ENCODE measurements at regions not wholly inside any gene's neighbourhood (a gene's known extent, or its start where the extent isn't known, plus 50 kb on each side); places are given as distances from the start of the nearest gene placed in this dataset.

DNA sequence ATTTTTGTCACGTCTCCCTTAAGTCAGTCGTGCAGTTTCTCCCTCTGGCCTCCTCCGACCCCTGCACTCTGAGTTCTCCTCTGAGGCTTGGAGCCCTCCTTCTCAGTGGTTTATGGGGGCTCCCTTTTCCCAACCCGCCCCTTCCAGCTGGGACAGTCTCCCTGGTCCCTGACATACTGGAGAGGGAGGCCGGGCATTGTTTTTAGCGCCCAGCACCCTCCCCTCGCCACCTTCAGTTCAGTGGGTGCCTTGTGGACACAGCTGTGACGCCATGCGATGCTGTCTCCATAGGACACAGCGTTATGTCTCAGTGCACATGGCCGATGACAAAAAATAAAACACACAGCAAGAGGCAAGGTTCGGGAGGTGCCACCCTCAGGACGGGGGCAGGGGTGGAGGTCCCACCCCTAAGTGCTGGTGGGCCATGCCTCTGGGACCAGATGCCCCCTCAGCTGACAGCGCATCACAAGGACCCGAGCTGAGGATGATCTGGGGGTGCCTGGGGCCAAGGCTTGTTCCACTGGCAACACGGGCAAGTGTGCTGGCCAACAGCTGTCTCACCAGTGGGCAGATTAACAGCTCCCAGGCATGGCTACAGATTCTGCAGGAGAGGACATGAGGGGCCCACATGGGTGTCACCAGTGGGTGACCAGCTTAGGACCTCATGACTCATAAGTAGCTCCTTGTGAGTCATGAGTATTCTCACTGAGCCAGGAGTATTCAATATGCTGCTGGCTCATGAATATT lies 81.6 kb downstream of the PLXNA1 start:
- Histone ChIP-seq H3K9me3 (no peaks in the 10 kb centered on the region), H3K4me3 (no peak overlapping the region), H3K27me3 (no peaks in the 10 kb centered on the region), H3K36me3 (no peaks in the 10 kb centered on the region)
- DNase-seq, result no peak

DNA sequence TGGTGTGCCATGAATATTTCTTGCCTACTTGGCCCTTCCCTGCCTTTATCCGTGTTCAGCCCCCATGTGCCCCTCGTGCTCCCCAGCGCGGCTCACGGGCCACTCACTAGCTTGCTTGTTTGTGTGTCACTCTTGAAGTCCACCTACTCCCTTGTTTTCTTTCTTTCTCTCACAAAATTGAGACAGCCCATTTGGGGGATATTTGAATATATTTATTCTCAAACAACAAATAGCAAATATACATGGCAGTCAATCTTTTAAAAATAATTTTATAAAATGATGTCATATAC lies 82.2 kb downstream of the PLXNA1 start:
- H3K36me3 ChIP-seq, result no peaks in the 10 kb centered on the region
- no peaks in the 10 kb centered on the region for H3K27me3 ChIP-seq
- no peak for DNase-seq
- no peak overlapping the region for H3K4me3 ChIP-seq
- H3K9me3 ChIP-seq, result no peaks in the 10 kb centered on the region

DNA sequence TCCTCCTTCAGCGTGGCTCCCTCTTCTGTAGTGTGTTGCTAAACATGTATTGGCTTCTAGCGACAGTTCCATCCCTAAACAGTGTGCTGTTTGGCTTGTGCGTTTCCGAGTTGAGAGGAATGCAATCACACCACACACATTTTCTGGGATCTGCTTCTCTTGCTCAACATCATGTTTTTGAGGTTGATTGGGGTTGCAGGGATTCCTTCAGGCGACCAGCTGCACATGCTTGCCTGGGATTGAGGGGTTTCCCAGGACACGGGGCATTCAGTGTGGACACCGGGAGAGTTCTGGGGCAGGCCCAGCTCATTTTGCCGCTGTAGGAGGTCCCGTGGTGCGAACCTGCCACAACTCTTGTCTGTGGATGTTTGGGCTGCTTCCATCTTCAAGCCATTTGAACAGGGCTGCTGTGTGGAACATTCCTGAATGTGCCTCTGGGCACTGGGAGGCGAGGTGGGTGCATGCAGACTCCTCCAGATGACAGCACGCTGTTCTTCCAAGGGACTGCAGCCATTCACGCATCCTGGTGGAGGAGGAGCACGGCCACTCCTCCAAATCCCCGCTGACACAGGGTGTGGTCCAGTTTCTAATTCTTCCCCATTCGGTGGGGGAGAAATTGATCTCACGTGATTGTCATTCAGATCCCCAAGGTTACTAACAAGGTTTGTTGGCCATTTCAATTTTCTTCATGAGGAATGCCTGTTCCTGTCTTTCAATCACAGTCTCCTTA lies 82.8 kb downstream of the PLXNA1 start:
- H3K36me3 ChIP-seq, result no peaks in the 10 kb centered on the region
- no peak for DNase-seq
- H3K4me3 ChIP-seq, result no peak overlapping the region
- no peaks in the 10 kb centered on the region for H3K27me3 ChIP-seq
- H3K9me3 ChIP-seq, result no peaks in the 10 kb centered on the region

DNA sequence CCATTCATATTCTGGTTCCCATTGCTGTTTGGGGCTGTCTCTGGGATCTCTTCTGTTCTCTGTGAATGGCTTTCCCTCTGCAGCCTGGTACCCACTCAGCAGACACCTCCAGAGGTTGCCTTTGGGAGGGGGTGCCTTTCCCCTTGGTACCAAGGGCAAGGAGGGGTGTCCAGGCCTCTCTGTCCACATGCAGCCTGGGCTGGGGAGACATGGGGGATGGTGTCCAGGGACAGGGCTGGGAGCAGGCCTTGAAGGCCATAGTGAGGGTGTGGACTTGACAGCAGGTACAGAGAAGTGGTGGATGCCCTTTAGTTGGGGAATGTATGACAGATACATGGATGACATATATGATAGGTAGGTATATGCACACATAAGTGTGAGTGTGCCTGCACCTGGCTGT lies 83.7 kb downstream of the PLXNA1 start:
- no peaks in the 10 kb centered on the region for H3K9me3 ChIP-seq
- H3K36me3 ChIP-seq, result no peaks in the 10 kb centered on the region
- H3K4me3 ChIP-seq, result no peak overlapping the region
- DNase-seq, result no peak
- no peaks in the 10 kb centered on the region for H3K27me3 ChIP-seq

DNA sequence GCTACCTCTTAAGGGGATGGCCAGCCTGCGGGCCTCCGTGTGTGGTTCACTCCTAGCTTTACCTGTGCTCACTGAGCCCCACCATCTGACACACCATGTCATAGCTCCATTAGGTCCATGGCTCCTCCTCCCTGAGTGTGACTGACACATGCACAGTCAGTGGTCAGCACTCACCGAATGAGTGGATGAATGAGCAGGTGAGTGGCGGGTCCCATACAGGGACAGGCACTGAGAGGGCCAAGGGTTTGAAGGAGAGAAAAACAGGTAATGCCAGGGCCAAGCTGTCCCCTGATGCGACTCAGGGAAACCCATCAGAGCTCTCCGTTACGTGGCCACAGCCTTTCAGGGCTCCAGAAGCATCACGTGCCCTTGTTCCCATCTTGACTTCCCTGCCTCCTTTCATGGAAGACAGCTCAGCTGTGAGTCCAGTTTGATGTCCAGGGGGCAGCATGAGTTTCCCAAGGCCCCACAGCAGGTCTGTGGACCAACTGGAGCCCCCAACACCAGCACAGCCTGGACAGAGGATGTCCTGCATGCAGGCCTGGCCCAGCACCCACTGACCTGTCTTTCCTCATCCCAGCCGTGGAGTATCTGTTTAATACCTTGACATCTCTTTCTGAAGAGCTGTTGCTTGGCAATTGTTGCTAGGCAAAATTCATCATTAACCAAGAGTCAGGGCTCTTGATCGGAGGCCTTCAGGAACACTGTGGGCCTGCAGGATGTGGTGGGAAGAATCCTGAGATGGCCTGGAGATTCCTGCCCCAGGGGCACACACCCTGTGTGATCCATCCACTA lies 84.4 kb downstream of the PLXNA1 start:
- no peak overlapping the region for H3K4me3 ChIP-seq
- no peak for DNase-seq
- no peaks in the 10 kb centered on the region for H3K36me3 ChIP-seq
- no peaks in the 10 kb centered on the region for H3K9me3 ChIP-seq
- no peaks in the 10 kb centered on the region for H3K27me3 ChIP-seq

DNA sequence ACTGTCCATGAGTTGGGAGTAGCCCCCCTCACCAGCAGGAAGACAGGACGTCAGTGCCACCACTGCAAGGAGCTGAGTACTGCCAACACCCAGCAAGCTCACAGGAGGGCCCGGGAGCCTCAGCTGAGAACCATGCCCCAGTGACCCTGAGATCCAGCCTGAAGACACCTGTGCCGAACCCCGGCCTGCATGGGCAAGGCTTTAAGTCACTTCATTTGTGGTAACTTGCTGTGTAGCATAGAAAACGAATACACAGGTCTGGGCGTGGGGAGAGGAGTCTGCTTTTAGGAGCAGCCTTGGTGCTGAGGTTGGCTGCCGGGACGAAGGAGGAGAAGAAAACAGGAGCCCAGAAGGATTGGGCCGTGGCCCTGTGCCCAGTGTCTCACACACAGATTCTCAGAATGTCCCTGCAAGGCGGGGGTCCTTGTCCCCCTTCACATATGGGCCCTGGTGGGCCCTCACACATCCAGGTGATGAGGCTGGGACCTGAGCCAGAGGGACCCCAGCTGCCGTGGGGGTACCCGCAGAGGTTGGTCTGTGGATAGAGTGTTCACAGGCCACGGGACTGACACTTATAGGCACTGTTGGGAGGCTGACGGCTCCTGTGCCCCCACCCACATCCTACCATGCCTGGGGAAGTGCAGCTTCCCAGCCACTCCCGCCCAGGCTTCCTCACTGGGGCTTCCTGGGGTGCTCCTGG lies 85.3 kb downstream of the PLXNA1 start:
- no peaks in the 10 kb centered on the region for H3K27me3 ChIP-seq
- no peaks in the 10 kb centered on the region for H3K36me3 ChIP-seq
- DNase-seq, result no peak
- no peak overlapping the region for H3K4me3 ChIP-seq
- H3K9me3 ChIP-seq, result no peaks in the 10 kb centered on the region

DNA sequence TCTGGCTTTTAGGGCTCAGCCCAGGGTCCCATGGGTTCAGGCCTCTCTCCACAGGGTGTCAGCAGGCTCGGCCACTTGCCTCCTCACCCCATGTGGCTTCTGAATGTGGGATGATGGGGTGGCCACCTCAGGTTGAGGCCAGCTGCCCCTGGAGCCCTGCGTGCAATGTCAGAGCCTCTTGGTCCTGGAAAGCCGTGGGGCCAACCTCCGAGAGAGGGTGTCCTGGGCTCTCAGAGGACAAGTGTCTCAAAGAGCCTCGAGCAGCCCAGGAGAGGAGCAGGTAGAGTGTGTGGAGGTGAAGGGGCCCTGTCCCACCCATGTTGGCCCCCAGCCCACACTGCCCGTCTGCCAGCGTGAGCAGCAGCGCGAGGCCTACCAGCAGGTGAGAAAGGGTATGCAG lies 86.0 kb downstream of the PLXNA1 start:
- Histone ChIP-seq H3K9me3 (no peaks in the 10 kb centered on the region), H3K4me3 (no peak overlapping the region), H3K27me3 (no peaks in the 10 kb centered on the region), H3K36me3 (no peaks in the 10 kb centered on the region)
- no peak for DNase-seq

DNA sequence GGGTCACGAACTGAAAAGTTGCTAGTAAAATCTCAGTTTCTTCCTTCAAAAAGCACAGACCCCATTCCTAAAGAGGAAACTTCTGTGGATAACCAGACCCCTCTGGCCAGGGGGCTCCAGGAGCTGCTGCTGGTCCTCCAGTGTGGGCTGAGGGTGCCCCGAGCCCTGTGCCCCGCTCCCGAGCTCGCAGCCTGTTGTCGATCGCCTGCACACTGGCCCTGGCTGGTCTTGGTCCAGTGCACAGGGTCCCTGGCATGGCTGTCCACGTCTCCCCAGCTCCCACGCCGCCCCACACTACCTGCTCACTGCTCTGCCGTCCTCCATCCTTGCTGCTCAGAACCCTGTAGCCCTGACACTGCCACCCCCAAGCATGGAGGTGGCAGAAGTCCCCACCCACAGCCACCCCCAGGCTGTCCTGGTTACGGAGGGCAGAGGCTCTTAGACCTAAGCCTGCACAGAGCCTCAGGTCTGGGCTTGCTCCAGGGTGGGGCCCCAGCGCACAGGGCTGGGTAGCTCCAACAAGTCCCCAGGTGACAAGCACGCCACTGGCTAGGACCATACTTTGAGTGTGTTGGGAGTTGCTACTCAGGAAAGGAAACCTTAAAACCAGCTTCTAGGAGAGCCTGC lies 87.0 kb downstream of the PLXNA1 start:
- Histone ChIP-seq H3K4me3 (no peak overlapping the region), H3K36me3 (no peaks in the 10 kb centered on the region), H3K27me3 (no peaks in the 10 kb centered on the region), H3K9me3 (no peaks in the 10 kb centered on the region)
- DNase-seq, result no peak

DNA sequence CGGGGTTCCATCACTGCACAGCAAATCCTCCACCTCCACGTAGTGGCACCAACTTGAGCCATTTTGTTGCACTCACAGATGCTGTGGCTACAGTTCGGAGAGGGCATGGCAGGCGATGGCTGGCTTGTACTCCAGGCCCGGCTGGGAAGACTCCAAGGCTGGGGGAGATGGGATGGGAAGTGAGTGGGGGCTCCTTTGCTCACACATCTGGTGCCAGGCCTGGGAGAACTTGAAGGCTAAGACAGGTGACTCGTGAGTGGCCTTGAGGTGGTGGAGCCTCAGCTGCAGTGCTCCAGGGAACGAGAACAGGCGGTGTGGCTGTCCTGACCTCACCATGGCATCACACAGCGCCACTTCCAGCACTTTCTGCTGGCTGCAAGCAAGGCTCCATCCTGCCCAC lies 87.9 kb downstream of the PLXNA1 start:
- no peak for DNase-seq
- H3K36me3 ChIP-seq, result no peaks in the 10 kb centered on the region
- H3K27me3 ChIP-seq, result no peaks in the 10 kb centered on the region
- no peak overlapping the region for H3K4me3 ChIP-seq
- peaks cover 3% of the 10 kb centered on the region for H3K9me3 ChIP-seq

DNA sequence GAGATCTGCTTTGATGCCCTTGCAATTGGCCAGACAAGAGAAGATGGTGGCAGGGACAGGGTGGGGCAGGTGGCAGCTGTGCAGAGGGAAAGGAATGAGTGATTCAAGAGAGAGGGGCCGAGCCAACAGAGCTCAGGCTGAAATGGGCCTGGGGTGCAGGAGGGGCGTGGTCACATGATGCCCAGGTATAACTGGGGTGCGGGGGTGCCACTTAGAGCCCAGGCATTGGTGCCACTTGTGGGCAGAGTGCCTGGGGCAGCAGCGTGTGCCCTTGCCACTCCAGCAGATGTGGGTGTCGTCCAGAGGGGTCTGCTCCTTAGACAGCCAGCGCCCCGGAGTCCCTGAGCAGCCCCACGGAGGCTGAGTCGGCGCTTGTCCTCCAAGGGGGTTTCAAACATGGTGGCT lies 88.7 kb downstream of the PLXNA1 start:
- Histone ChIP-seq H3K36me3 (no peaks in the 10 kb centered on the region), H3K27me3 (no peaks in the 10 kb centered on the region), H3K9me3 (peaks cover 5% of the 10 kb centered on the region), H3K4me3 (no peak overlapping the region)
- DNase-seq, result no peak

DNA sequence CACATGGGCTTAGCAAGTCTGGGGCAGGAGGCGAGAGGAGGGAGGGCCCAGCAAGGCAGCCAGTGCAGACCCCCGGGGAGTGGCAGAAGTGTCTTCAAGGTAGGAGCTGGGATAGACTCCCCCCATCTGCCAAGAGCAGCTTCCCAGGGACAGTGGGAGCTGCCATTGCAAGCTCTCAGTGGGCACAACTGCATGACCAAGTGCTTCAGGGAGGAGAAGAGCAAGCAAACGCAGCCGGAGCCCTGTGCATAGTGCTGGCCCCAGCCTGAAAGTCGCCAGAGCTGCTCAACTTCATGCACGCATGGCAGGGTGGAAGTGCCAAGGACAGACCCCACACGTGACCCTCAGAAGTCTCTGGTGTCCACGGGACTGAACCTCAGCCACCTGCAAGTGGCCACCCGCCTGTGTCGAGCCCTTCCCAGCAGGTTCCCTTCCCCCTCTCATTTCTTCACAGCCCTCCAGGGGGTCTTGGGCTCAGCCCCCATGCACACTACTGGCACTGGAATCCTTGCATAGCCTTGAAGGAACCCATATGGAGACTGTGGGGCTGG lies 89.4 kb downstream of the PLXNA1 start:
- Histone ChIP-seq H3K36me3 (no peaks in the 10 kb centered on the region), H3K4me3 (no peak overlapping the region), H3K9me3 (peaks cover 5% of the 10 kb centered on the region), H3K27me3 (no peaks in the 10 kb centered on the region)
- DNase-seq, result no peak

DNA sequence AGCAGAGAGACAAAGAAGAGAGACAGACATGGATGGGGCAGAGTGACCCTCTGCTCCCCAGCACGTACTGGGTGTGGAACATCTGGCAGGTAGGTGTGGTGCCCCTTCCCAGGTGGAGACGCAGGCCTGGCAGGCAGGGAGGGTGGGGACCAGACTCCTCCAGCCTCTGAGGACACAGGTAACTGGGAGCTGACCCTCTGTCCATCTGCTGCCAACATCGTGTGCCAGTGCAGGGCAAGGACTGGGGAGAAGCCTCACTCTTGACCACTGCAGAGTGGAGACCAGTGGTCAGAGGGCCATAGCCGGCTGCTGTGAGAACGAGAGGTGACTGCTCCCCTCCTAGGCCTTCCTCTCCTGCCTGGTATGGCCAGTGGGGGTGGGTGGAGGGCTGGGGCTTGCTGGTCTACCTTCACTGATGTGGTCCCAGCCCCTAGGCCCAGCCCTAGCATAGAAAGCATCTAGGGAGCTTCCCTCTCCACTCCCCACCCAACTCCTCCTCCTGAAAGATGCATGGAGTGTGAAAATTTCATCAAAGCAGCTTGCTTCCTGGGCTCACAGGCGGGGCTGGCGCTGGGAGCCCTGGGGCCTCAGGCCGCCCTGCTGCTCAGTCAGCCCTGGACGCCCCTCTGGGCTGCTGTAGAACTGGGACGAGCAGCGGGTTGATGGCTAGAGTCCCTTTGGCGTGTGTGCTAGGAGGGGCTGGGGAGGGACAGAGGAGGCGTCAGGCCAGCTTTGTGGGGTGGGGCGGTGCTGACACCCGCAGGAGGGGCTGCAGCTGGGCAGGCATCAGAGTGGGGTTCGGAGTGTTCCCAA lies 90.3 kb downstream of the PLXNA1 start:
- H3K9me3 ChIP-seq, result peaks cover 5% of the 10 kb centered on the region
- H3K4me3 ChIP-seq, result no peak overlapping the region
- H3K27me3 ChIP-seq, result no peaks in the 10 kb centered on the region
- no peaks in the 10 kb centered on the region for H3K36me3 ChIP-seq
- DNase-seq, result no peak

DNA sequence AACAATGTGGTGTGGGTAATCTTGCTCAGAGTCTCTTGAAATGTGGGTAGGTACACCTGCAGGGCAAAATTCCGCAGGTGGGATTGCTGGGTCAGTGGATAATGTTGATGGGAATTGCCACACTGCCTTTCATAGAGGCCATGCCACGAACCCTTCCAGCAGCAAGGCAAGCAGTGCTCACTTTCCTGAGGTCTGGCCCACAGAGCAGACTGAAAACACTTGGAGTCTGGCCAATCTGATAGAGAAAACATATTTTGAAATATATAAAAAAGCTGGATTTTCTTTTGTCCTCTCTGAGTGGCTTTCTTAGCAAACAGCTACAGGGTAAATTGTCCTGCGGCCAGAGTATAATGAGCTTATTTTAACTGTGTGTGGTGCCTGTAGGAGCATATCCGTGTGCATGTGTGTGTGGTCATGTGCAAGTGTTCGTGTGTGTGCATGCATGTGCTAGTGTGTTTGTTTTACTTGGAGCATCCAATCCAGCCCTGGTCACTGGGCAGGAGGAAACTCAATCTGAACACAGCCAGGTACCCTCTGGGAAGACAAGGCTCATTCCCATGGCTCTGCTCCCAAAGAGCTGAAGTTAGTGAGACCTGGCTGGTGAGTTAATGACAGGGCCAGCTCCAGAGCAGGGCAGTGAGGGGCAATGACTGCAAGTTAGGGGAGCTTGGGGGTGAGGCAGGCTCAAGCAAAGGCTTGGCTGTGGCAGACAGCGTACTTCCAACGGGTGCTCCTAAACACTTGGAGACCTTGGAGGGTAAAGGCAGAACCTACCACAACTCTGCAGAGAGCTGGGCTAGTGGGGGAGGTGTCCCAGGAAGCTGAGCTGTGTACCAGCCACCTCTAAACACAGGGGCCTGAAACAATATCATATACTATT lies 91.3 kb downstream of the PLXNA1 start:
- Histone ChIP-seq H3K4me3 (no peak overlapping the region), H3K36me3 (no peaks in the 10 kb centered on the region), H3K27me3 (no peaks in the 10 kb centered on the region), H3K9me3 (peaks cover 5% of the 10 kb centered on the region)
- DNase-seq, result no peak

DNA sequence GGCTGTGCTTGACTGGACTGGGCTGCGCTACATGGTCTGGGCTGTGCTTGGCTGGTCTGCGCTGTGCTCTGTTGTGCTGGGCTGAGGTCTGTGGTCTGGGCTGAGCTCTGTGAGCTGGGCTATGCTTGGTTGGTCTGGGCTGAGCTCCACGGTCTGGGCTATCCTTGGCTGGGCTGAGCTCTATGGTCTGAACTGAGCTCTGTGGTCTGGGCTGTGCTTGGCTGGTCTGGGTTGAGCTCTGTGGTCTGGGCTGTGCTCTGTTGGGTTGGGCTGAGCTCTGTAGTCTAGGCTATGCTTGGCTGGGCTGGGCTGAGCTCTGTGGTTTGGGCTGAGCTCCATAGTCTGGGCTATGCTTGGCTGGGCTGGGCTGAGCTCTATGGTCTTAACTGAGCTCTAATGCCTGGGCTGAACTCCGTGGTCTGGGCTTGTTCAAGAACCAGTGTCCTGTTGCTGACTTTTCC lies 92.0 kb downstream of the PLXNA1 start:
- H3K27me3 ChIP-seq, result no peaks in the 10 kb centered on the region
- no peak overlapping the region for H3K4me3 ChIP-seq
- no peaks in the 10 kb centered on the region for H3K36me3 ChIP-seq
- H3K9me3 ChIP-seq, result peaks cover 5% of the 10 kb centered on the region
- peak; percentile 72 for DNase-seq
